ENCODE measurements at regions not wholly inside any gene's neighbourhood (a gene's known extent, or its start where the extent isn't known, plus 50 kb on each side); places are given as distances from the start of the nearest gene placed in this dataset.

DNA sequence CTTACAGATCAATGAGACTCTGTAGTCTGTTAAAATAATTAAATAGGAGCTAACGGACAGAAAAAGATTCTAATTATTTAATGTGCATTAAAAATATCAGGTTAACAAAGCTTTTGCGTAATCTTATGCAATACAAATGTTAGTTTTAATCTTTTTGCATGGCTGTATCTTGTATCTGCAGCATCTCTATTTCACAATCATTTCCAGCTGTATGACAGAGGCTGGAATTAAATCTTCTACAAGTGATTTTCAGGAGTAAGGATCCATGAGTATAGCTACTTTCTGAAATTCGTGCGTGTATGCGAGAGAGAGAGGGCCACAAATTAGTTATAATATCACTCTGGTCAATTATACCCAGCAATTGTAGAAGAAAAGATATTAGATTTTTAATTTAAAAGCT, 1446.8 kb downstream of the NCAM2 start:
- BruUV-seq (replicated peaks), result no TSS peak
- Histone ChIP-seq H3K27ac (ENCODE audit: low read depth, low read length) (no peak overlapping the region), H3K9me3 (ENCODE audit: control insufficient read depth in 1 of 2, insufficient read depth in 1 of 2, low read depth in 1 of 2, low read length in 2 of 2) (peaks cover 8 to 9% of the 10 kb centered on the region in 2 experiments; a peak in 2 of 4 replicates), H3K9ac (ENCODE audit: low read length) (no peak overlapping the region), H3K4me1 (ENCODE audit: control insufficient read depth in 1 of 2, insufficient read depth in 2 of 2, low read length in 2 of 2) (no peaks in the 10 kb centered on the region), H3K9me2 (ENCODE audit: insufficient read depth) (no peaks in the 10 kb centered on the region), H4K20me1 (ENCODE audit: insufficient read depth) (no peaks in the 10 kb centered on the region; the same call in 1 of the 2 replicates), H3K4me2 (ENCODE audit: low read length) (no peak overlapping the region), H3K27me3 (ENCODE audit: insufficient read depth, low read length) (no peaks in the 10 kb centered on the region), H2AFZ (ENCODE audit: low read depth, low read length, poor library complexity, severe bottlenecking) (no peak overlapping the region), H3K36me3 (ENCODE audit: control insufficient read depth in 1 of 2, insufficient read depth in 2 of 2, low read length in 2 of 2) (no peaks in the 10 kb centered on the region), H3K79me2 (ENCODE audit: insufficient read depth, low read length) (no peaks in the 10 kb centered on the region), H3K4me3 (replicated peaks in 1 of 2; ENCODE audit: low read depth in 1 of 2, low read length in 2 of 2) (no peak overlapping the region)
- CTCF ChIA-PET, result no interaction called here
- POLR2A ChIA-PET, result no interaction called here
- DNase-seq (ENCODE audit: low read depth, low spot score) (no peak), ATAC-seq (no peak)
- RAD21 ChIA-PET (ENCODE audit: low non-redundant PET in 1 of 2, low total read pairs in 2 of 2, uncharacterized antibody in 2 of 2, unreplicated experiment in 2 of 2), result no interaction called here
- intact Hi-C loops (cut with micrococcal nuclease), result no loop called here
- TF ChIP-seq, protein P1, sequence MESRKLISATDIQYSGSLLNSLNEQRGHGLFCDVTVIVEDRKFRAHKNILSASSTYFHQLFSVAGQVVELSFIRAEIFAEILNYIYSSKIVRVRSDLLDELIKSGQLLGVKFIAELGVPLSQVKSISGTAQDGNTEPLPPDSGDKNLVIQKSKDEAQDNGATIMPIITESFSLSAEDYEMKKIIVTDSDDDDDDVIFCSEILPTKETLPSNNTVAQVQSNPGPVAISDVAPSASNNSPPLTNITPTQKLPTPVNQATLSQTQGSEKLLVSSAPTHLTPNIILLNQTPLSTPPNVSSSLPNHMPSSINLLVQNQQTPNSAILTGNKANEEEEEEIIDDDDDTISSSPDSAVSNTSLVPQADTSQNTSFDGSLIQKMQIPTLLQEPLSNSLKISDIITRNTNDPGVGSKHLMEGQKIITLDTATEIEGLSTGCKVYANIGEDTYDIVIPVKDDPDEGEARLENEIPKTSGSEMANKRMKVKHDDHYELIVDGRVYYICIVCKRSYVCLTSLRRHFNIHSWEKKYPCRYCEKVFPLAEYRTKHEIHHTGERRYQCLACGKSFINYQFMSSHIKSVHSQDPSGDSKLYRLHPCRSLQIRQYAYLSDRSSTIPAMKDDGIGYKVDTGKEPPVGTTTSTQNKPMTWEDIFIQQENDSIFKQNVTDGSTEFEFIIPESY (IDR thresholded peaks at IDR 0.05; ENCODE audit: extremely low read depth, insufficient replicate concordance, low read length), result no peak
- TF ChIP-seq CEBPB (IDR thresholded peaks at IDR 0.05; ENCODE audit: low read depth) (no peak), ZFX (IDR thresholded peaks at IDR 0.05) (no peak), SIN3A (IDR thresholded peaks at IDR 0.05; ENCODE audit: low read depth) (no peak)

GRCh38 chr21:22450507-22450906, 1452.3 kb downstream of the NCAM2 start:
- peaks cover 9 to 12% of the 10 kb centered on the region in 2 experiments; a peak in 3 of 4 replicates for H3K9me3 ChIP-seq (ENCODE audit: control insufficient read depth in 1 of 2, insufficient read depth in 1 of 2, low read depth in 1 of 2, low read length in 2 of 2)
- no peak overlapping the region for H3K4me3 ChIP-seq (replicated peaks in 1 of 2; ENCODE audit: low read depth in 1 of 2, low read length in 2 of 2)
- ATAC-seq (no peak), DNase-seq (ENCODE audit: low read depth, low spot score) (no peak)
- no peak overlapping the region for H2AFZ ChIP-seq (ENCODE audit: low read depth, low read length, poor library complexity, severe bottlenecking)
- no peaks in the 10 kb centered on the region for H3K27me3 ChIP-seq (ENCODE audit: insufficient read depth, low read length)
- H4K20me1 ChIP-seq (ENCODE audit: insufficient read depth), result no peaks in the 10 kb centered on the region
- no peaks in the 10 kb centered on the region for H3K4me1 ChIP-seq (ENCODE audit: control insufficient read depth in 1 of 2, insufficient read depth in 2 of 2, low read length in 2 of 2)
- intact Hi-C loops (cut with micrococcal nuclease), result no loop called here
- no peak overlapping the region for H3K9ac ChIP-seq (ENCODE audit: low read length)
- ChIA-PET POLR2A (no interaction called here), RAD21 (ENCODE audit: low non-redundant PET in 1 of 2, low total read pairs in 2 of 2, uncharacterized antibody in 2 of 2, unreplicated experiment in 2 of 2) (no interaction called here), CTCF (no interaction called here)
- H3K27ac ChIP-seq (ENCODE audit: low read depth, low read length), result no peak overlapping the region
- H3K9me2 ChIP-seq (ENCODE audit: insufficient read depth), result no peaks in the 10 kb centered on the region
- no peaks in the 10 kb centered on the region for H3K79me2 ChIP-seq (ENCODE audit: insufficient read depth, low read length)
- H3K36me3 ChIP-seq (ENCODE audit: control insufficient read depth in 1 of 2, insufficient read depth in 2 of 2, low read length in 2 of 2), result no peaks in the 10 kb centered on the region
- BruUV-seq (replicated peaks), result no TSS peak
- H3K4me2 ChIP-seq (ENCODE audit: low read length), result no peak overlapping the region
- TF ChIP-seq ELF1 (IDR thresholded peaks at IDR 0.05; ENCODE audit: borderline replicate concordance, low read depth) (no peak), YY1 (IDR thresholded peaks at IDR 0.05; ENCODE audit: extremely low read depth, insufficient replicate concordance, low read depth, low read length) (no peak), ATF3 (IDR thresholded peaks at IDR 0.05) (no peak), CTCF (IDR thresholded peaks at IDR 0.05 in 2 of 3, conservative IDR thresholded peaks at IDR 0.05 in 1 of 3; ENCODE audit: borderline replicate concordance in 1 of 3, insufficient read depth in 1 of 3, low read depth in 2 of 3, low read length in 2 of 3) (no peak), FOSL1 (IDR thresholded peaks at IDR 0.05; ENCODE audit: low read depth) (no peak), ZFX (IDR thresholded peaks at IDR 0.05) (no peak), RAD21 (IDR thresholded peaks at IDR 0.05; ENCODE audit: low read depth) (no peak), SIN3A (IDR thresholded peaks at IDR 0.05; ENCODE audit: low read depth) (no peak), POLR2AphosphoS5 (IDR thresholded peaks at IDR 0.05; ENCODE audit: low read depth, low read length) (no peak)
- TF ChIP-seq, protein P2, sequence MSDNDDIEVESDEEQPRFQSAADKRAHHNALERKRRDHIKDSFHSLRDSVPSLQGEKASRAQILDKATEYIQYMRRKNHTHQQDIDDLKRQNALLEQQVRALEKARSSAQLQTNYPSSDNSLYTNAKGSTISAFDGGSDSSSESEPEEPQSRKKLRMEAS (IDR thresholded peaks at IDR 0.05), result no peak
- TF ChIP-seq, protein P3, sequence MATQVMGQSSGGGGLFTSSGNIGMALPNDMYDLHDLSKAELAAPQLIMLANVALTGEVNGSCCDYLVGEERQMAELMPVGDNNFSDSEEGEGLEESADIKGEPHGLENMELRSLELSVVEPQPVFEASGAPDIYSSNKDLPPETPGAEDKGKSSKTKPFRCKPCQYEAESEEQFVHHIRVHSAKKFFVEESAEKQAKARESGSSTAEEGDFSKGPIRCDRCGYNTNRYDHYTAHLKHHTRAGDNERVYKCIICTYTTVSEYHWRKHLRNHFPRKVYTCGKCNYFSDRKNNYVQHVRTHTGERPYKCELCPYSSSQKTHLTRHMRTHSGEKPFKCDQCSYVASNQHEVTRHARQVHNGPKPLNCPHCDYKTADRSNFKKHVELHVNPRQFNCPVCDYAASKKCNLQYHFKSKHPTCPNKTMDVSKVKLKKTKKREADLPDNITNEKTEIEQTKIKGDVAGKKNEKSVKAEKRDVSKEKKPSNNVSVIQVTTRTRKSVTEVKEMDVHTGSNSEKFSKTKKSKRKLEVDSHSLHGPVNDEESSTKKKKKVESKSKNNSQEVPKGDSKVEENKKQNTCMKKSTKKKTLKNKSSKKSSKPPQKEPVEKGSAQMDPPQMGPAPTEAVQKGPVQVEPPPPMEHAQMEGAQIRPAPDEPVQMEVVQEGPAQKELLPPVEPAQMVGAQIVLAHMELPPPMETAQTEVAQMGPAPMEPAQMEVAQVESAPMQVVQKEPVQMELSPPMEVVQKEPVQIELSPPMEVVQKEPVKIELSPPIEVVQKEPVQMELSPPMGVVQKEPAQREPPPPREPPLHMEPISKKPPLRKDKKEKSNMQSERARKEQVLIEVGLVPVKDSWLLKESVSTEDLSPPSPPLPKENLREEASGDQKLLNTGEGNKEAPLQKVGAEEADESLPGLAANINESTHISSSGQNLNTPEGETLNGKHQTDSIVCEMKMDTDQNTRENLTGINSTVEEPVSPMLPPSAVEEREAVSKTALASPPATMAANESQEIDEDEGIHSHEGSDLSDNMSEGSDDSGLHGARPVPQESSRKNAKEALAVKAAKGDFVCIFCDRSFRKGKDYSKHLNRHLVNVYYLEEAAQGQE (IDR thresholded peaks at IDR 0.05; ENCODE audit: low read depth), result no peak

Measured in HCT116 (cell line).